ENCODE measurements at regions not wholly inside any gene's neighbourhood (a gene's known extent, or its start where the extent isn't known, plus 50 kb on each side); places are given as distances from the start of the nearest gene placed in this dataset.

DNA sequence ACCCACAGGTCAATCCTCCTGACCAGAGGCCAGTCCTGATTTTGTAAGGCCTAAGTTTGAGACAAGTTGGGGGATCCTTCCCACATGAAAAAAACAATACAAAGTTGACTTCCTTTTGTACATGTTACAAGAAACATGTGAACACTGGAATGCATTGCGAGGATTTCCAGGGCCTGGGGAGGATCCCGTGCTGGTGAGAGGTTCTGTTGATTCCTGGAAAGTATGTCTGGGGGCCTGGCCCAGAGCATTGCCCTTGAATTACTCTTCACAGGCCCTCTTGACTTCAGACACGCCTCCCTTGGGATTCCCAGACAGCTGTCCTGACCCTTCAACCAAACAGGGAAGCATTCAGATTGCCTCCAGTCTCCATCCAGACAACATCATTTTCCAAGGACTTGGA is 234.2 kb upstream of the IRX2 start:
- ChIA-PET CTCF (no interaction called here), POLR2A (no interaction called here)
- DNase-seq (ENCODE audit: low read depth in 1 of 2, low spot score in 1 of 2) (no peak), FAIRE-seq (no peak), ATAC-seq (no peak)
- H3K4me1 ChIP-seq: no peaks in the 10 kb centered on the region
- TF ChIP-seq RFX5 (IDR thresholded peaks at IDR 0.05) (no peak), EHMT2 (IDR thresholded peaks at IDR 0.05; ENCODE audit: low read depth) (no peak), ATOH8 (CRISPR knock-in tag; IDR thresholded peaks at IDR 0.05; ENCODE audit: low read depth) (no peak), CHD4 (IDR thresholded peaks at IDR 0.05; ENCODE audit: borderline replicate concordance) (no peak), FOSL2 (IDR thresholded peaks at IDR 0.05) (no peak), FOSL2 (CRISPR knock-in tag; IDR thresholded peaks at IDR 0.05) (no peak), HEYL (CRISPR knock-in tag; IDR thresholded peaks at IDR 0.05) (no peak), TFCP2L1 (CRISPR knock-in tag; IDR thresholded peaks at IDR 0.05) (no peak), SREBF2 (IDR thresholded peaks at IDR 0.05) (no peak), EP300 (IDR thresholded peaks at IDR 0.05) (no peak), KDM1A (IDR thresholded peaks at IDR 0.05; ENCODE audit: low read depth) (no peak), FOSB (CRISPR knock-in tag; IDR thresholded peaks at IDR 0.05) (no peak), NPAS2 (CRISPR knock-in tag; IDR thresholded peaks at IDR 0.05; ENCODE audit: borderline replicate concordance) (no peak), POLR2AphosphoS2 (conservative IDR thresholded peaks at IDR 0.05; ENCODE audit: low read length) (no peak), HOXB13 (CRISPR knock-in tag; IDR thresholded peaks at IDR 0.05; ENCODE audit: low read depth) (no peak), HES2 (IDR thresholded peaks at IDR 0.05) (no peak), TP53 (CRISPR knock-in tag; IDR thresholded peaks at IDR 0.05) (no peak)
- TF ChIP-seq, protein P1, sequence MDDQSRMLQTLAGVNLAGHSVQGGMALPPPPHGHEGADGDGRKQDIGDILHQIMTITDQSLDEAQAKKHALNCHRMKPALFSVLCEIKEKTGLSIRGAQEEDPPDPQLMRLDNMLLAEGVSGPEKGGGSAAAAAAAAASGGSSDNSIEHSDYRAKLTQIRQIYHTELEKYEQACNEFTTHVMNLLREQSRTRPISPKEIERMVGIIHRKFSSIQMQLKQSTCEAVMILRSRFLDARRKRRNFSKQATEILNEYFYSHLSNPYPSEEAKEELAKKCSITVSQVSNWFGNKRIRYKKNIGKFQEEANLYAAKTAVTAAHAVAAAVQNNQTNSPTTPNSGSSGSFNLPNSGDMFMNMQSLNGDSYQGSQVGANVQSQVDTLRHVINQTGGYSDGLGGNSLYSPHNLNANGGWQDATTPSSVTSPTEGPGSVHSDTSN (IDR thresholded peaks at IDR 0.05): no peak
- TF ChIP-seq, protein P2, sequence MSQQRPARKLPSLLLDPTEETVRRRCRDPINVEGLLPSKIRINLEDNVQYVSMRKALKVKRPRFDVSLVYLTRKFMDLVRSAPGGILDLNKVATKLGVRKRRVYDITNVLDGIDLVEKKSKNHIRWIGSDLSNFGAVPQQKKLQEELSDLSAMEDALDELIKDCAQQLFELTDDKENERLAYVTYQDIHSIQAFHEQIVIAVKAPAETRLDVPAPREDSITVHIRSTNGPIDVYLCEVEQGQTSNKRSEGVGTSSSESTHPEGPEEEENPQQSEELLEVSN (IDR thresholded peaks at IDR 0.05; ENCODE audit: borderline replicate concordance, low read depth): no peak
- H3K27ac ChIP-seq: no peak overlapping the region
- H3K4me3 ChIP-seq: no peak overlapping the region
- no peak overlapping the region for H3K4me2 ChIP-seq
- no peaks in the 10 kb centered on the region for H3K9me3 ChIP-seq
- WGBS (ENCODE audit: missing lambda C conversion rate): 0% methylated on average over 3 of the region's 3 CpGs

- Histone ChIP-seq H3K4me2 (no peak overlapping the region), H3K4me1 (no peaks in the 10 kb centered on the region), H3K27ac (no peak overlapping the region), H3K4me3 (no peak overlapping the region), H3K9me3 (no peaks in the 10 kb centered on the region)
- TF ChIP-seq RNF2 (IDR thresholded peaks at IDR 0.05; ENCODE audit: borderline replicate concordance, low read depth) (no peak), ZSCAN20 (CRISPR knock-in tag; IDR thresholded peaks at IDR 0.05) (no peak), ESRRA (IDR thresholded peaks at IDR 0.05; ENCODE audit: borderline replicate concordance, low read length) (no peak), RARB (CRISPR knock-in tag; IDR thresholded peaks at IDR 0.05) (no peak), CBX8 (IDR thresholded peaks at IDR 0.05) (no peak), KDM1A (IDR thresholded peaks at IDR 0.05; ENCODE audit: low read depth) (no peak), PHF8 (IDR thresholded peaks at IDR 0.05; ENCODE audit: borderline replicate concordance, low read depth) (no peak), EP300 (IDR thresholded peaks at IDR 0.05) (no peak), NFE2L2 (conservative IDR thresholded peaks at IDR 0.05; ENCODE audit: low read length) (no peak), FOSB (CRISPR knock-in tag; IDR thresholded peaks at IDR 0.05) (no peak)
- TF ChIP-seq, protein P3, sequence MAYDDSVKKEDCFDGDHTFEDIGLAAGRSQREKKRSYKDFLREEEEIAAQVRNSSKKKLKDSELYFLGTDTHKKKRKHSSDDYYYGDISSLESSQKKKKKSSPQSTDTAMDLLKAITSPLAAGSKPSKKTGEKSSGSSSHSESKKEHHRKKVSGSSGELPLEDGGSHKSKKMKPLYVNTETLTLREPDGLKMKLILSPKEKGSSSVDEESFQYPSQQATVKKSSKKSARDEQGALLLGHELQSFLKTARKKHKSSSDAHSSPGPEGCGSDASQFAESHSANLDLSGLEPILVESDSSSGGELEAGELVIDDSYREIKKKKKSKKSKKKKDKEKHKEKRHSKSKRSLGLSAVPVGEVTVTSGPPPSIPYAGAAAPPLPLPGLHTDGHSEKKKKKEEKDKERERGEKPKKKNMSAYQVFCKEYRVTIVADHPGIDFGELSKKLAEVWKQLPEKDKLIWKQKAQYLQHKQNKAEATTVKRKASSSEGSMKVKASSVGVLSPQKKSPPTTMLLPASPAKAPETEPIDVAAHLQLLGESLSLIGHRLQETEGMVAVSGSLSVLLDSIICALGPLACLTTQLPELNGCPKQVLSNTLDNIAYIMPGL (CRISPR knock-in tag; IDR thresholded peaks at IDR 0.05; ENCODE audit: borderline replicate concordance): no peak
- CTCF ChIA-PET: interaction anchor here (1.5 kb wide), 1 partner anchor 10 kb away, joined by 3 read pairs; no protein-coding TSS in a partner anchor
- FAIRE-seq: no peak
- 19% methylated on average over 12 of the region's 13 CpGs for WGBS (ENCODE audit: missing lambda C conversion rate)
- POLR2A ChIA-PET: no interaction called here
- no peak for DNase-seq (ENCODE audit: low read depth in 1 of 2, low spot score in 1 of 2)
- ATAC-seq: no peak
Measured at GRCh38 chr5:2983583-2984300, 232.3 kb upstream of the IRX2 start.

Measured in A549 (cell line).